GM18511 (cell line): ENCODE measurements at regions not wholly inside any gene's neighbourhood (a gene's known extent, or its start where the extent isn't known, plus 50 kb on each side); places are given as distances from the start of the nearest gene placed in this dataset.

ENCODE experiments used
- ATAC-seq: cut with Tn5 transposase; IDR thresholded peaks from one replicate; pipeline ENCODE4 v1.9.1; 2021; ENCODE audit warnings: mild to moderate bottlenecking, moderate library complexity; ENCODE audit not compliant: unreplicated experiment

DNA sequence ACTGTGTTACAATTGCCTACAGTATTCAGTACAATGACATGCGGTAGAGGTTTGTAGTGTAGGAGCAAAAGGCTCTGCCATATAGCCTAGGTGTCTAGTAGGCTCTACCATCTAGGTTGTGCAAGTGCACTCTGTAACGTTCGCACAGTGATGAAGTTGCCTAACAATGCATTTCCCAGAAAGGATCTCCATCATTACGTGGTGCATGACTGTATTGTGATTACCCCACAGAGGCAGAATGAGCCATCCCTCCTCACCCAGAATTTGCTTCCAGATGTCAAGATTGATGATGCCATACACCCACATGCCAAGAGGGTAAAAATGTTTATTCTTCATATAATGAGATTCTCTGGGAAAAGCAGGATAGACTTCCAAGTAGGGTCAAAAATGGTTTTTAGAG lies 199.3 kb upstream of the CTTNBP2NL start:
- ATAC-seq = no peak

DNA sequence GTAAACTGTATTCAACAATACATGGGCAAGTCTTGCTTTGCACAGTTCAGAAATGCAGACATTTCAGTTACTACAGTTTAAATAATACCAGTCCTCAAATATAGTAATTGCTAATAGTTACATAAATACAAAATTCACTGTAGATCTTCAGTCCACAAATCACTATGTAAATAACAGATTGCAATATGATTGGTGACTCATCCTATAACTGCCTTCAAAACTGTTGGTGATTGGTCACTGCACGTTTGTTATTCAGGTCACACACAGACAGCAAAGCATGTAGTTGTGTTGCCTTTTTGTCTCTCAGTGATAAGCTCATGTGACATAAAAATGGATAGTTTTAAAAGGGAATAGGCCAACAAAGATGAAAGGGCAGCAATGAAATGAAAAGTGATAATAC lies 186.5 kb upstream of the CTTNBP2NL start:
- ATAC-seq = no peak

DNA sequence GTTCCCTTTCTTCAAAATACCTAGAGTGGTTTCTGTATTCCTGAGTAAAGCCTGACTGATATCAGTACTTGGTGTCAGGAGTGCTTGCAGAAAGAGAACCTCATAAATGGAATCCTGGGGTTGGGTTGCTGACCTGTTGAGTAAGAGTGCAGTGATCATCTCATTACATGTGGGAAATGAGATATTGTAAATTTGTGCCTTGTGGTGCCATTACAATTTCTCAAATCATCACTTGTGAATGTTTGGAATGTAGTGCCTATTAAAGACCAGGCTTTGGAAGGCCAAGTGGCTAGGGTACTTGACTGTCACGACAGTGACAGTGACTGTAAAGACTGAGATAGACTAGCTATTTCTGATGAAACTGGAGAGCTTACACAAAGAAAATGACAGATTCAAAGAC lies 176.7 kb upstream of the CTTNBP2NL start:
- no peak for ATAC-seq

DNA sequence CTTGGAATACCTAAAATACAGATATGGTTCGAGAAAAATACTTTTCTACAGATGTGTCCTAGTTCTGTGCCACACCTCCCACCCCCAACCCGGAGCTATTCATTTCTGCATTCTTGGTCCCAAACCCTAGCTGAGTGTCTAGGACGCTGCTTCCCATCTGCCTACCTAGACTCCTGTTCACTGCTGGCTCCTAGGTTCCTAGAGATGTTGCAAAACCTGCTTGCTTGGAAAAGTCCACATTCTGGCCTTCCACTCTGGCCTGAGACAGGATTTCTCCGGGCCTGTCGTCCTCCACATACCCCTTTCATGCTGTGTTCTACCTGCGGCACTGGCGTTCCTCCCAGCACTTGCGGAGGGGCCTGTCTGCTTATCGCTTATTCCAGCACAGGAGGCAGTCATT lies 165.8 kb upstream of the CTTNBP2NL start:
- no peak for ATAC-seq

DNA sequence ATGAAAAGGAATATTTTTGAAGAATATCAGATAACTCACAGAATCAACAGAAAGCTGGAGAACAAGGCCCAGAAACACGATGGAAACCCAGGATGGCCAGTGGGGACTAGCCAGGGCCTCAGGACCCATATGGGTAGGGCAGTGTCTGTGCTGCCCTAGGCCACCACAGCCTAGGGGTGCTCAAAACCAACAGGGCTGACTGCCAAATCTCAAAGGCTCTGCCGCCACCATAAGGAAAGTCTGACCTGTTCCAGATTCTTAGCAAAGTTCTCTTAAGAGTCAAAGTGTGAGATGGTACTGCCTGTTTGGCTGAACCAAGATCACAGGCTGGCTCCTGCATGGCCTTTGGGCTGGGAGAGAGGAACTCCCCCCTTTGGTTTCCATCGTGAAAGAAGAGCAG lies 164.7 kb upstream of the CTTNBP2NL start:
- ATAC-seq = no peak

DNA sequence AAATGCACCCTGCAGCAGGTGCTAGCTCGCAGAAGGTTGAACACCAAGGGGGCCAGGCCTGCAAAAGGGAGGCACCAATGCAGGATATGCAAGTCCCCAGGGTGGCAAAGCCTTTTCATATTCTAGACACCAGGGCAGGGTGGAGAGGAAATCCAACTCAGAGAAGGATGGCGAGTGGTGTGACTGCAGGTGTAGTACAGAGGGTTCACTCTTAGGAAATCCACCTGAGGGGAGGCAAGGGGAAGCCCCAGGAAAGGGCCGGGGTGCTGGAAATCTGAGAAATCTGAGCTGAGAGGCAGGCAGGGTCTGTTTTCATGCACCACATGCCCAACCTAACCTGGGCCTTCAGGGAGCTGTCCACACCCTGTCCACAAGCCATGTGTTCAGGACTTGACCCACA lies 163.2 kb upstream of the CTTNBP2NL start:
- ATAC-seq = no peak

DNA sequence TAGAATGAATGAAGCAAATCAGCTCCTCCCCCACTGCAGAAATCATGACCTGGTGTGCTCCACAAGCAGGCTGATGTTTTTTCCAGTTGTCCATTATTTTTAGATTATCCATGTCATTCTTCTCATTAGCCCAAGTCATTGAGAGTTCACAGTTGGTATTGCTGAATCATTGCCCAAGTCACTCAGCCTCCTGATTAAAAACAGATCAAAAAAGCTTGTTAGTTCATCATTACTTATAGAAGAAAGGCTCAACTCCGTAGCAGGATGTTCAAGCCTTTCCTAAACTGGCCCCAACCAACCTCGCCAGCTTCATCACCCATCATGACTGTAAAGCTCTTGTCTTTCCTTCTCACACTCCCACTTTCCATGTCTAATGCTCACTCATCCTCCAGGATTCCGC lies 161.3 kb upstream of the CTTNBP2NL start:
- no peak for ATAC-seq

DNA sequence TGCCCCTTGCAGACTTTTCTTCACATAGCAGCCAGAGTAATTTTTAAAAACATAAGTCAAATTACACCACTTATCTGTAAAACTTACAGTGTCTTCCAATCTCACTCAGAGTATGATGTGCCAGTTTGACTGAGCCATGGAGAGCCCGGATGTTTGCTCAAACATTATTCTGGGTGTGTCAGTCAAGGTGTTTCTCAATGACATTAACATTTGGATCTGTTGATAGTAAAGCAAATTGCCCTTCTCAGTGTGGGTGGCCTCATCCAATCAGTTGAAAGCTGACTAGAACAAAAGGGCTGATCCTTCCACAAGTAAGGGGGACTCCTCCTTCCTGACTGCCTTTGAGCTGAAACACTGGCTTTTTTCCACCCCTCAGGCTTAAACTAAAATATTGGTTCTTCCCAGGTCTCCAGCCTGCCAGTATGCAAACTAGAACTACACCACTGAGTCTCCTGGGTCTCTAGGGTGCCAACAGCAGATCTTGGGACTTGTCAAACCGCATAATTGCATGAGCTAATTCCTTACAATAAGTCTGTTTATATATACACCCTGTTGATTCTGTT lies 157.9 kb upstream of the CTTNBP2NL start:
- no peak for ATAC-seq

DNA sequence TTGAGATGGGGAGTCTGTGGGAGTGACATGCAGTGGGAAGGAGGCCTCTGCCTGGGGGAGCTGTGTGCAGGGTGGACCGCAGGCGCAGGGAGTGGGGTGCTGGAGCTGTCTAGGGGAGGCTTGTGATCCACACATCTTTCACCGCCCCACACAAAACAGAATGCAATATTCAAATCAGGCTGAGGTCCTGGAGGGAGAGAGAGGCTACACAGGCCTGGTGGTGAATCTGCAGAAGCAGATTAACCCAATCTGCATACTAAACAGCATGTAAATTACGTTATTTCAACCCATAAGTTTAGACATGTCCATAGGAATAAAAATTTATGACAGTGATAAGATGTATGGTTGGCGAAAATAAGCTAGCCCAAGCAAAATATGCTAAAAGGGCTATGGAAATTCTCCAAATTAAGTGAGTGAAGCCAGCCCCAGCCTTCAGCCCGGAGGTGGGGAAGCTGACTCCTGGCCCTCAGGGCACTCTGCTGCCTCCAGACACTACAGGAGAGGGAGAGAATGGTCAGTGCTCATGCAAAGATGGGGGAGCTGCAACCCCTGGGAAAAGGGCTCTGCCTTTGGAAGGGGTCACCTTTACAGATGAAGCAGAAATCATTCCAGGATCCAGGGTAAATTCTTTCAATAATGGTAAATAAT lies 156.2 kb upstream of the CTTNBP2NL start:
- ATAC-seq = no peak

DNA sequence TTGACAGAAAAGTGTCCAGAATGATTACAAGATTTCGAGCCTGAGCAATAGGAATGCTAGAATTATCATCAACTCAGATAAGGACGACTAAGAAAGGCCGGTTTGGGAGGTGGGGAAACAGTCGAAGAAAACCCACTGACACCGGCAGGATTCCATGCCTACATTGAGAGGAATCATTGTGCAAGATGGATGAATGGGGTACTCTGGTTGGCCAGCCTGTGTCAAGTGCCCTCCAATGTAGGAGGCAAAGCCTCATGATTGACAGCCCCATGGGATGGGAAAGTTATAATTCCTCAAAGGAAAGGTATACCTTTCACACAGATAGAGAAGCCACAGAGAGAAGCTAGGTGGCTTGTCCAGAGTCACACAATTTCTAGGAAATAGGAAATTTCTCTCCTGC lies 153.5 kb upstream of the CTTNBP2NL start:
- ATAC-seq = no peak

DNA sequence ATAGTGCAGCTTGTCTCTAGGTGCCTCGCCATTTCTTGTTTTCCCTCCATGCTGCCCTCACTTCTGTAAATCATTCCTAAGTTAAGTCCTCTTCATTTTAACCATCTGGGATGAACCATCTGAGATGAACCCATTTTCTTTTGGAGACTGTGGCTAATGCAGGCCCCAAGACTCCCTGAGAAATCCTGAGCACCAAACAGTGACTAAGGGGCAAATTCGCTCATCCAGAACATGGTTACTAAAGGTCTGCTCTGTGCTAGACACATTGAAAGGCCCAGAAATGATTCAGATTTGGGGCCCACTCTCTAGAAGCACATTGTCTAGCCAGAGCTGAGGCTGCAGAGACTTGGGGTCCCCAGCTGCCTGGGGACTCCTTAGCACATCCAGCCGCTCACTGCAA lies 151.9 kb upstream of the CTTNBP2NL start:
- no peak for ATAC-seq

DNA sequence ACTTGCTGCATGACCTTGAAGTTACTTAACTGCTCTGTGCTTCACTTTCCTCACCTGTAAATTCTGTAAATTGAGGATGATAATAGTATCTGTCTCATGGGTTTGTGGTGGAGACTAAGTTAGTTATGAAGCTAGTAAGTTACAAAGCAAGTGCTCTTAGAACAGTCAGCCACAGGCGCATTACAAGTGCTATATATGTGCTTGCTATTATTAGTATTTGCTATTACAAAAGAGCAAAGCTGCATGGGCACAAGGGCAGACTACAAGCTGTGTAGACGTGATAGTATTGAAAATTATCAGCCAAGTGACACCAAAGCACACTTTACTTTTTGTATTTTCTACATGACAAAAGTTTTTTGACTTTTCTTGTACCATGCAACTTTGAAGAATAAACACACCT lies 150.9 kb upstream of the CTTNBP2NL start:
- ATAC-seq = no peak

DNA sequence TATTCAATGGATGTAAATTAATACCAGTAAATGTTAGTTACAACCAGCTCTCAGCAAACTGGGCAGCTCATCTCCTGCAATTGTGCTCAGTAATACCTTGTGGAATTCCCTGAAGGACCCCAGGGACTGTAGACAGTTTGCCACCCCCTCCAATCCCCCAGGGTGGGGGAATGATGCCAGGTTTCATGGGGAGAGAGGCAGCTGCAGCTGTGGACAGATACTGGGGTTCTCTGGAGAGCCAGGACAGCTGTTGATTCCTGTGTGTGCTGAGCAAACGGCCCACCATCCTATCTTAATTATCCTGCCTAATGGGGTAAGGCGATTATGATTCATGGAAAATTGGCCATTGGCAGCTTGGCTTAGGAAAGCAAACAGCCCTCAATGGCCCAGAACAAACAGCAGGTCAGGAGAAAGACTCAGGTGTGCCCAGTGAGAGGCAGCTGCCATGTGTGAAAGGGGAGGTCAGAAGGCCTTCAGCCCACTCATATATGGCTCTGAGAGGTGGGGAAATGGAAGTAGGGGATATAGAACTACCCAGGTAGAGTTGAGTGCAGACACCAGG lies 148.9 kb upstream of the CTTNBP2NL start:
- ATAC-seq = no peak

DNA sequence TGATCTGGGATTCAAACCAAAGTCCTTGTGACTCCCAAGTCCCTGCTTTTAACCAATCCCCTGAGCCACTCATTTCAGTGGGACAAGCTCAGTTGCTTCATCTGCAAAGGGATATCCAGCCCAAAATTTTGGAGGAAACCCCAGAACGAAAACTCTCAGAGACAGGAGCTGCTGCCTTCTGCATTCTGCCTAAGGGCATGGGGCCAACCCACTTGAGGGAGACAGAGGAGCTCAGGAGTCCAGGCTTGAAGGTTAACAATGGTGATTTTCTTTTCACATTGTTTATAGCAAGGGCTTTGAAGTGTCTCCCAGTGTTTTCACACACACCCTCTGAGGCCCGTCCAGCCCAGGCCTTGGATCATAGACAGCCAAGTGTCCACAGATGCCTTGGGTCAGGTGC lies 148.1 kb upstream of the CTTNBP2NL start:
- no peak for ATAC-seq

DNA sequence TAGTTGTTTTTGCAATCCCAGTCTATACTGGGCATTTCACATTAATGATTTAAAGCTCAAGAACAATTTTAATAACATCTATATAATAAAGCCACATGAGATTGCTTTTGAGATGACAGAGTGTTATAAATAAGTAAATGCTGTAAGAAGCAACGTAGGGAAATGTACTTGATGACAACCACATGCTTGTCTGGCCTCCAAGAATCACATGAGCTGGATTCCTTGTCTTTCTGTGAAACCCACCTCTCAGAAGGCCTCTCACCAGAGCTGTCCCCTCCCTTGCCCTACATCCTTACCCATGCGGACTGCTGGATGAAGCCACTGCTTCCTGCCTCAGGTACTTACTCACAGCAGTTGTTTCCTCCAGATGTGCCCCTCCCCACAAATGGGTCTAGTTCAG lies 145.1 kb upstream of the CTTNBP2NL start:
- ATAC-seq = no peak

DNA sequence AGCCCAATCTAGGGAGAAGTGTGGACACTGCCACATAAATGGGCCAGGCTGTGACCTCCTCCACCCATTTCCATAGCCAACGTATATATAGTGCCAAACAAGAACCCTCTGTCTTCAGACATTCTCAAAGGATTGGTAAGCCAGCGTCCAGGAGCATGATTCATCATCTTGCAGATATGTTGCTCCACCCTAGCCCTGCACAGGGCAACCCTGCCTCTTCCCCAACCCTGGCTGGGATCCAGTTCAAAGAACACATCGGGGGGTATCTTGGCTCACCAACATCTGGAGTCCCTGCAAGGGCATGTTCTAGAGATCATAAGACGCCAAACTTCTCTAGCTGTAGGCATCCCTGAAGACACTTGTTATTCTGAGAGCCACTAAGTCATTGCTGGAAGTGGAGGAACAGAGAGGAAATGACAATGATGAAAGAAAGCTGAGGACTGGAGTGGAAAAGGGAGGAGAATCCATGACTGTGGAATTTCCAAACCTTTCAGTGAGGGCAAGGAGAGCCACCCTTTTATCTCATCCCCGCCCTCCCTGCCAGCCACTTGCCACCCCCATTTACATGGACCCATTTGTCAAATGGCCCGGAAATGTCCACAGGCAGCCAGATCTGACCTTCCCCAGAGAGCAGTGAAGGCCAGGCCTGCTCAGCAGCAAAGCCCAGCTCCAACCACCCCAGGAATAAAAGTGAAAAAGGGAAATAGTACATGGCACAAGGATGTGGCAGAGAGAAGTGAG lies 144.1 kb upstream of the CTTNBP2NL start:
- ATAC-seq = no peak

DNA sequence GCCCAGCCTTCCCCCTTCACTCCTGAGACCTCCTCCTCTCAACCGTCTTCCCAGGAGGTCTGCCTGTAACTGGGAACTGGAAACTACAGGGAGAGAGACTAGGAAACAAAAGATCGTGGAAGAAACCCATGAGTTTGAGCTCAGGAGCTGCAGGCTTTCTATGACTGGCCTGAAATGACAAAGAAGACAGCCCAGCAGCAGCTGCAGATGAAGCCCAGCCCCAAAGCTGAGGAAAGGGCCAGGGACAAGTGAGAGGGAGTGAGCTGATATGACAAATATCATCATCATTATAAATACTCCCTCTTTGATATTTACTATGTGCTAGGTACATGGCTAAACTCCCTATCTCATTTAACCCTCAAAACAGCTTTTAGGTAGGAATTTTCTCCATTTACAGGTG lies 142.6 kb upstream of the CTTNBP2NL start:
- ATAC-seq = no peak

DNA sequence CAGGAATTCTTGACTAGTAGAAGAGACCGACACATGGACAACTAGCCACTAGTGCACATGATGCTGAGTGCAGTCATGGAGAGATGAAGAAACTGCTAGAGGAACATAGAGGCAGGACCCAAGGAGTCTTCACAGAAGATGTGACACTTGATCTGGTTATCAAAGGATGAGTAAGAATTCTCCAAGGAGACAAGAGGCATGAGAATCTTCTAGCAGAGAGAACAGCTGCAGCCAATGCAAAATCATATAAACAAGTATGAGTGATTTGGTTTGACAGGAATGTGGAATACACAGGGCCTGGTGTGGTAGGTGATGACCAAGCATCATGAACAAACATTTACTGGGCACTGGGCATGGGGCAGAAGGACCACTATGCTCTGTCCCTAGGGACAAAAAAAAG lies 140.9 kb upstream of the CTTNBP2NL start:
- ATAC-seq = no peak

DNA sequence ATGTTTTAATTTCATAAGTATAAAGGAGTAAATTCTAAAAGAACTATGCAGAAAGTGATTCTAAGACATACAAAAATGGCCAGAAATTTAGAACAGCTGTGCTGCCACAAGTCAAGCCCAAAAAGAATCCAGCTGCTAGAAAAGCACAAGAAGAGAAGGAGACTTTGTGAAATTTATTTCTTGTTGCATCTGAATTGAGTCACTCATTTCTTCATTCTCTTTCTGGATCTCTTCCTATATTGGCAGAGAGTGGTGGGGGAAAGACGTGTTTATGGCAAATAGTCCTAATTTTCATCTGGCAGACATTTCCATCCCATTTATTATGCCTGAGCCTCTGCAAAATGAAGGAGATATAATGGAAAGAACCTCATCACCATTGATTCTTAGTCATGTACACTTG lies 139.6 kb upstream of the CTTNBP2NL start:
- no peak for ATAC-seq

DNA sequence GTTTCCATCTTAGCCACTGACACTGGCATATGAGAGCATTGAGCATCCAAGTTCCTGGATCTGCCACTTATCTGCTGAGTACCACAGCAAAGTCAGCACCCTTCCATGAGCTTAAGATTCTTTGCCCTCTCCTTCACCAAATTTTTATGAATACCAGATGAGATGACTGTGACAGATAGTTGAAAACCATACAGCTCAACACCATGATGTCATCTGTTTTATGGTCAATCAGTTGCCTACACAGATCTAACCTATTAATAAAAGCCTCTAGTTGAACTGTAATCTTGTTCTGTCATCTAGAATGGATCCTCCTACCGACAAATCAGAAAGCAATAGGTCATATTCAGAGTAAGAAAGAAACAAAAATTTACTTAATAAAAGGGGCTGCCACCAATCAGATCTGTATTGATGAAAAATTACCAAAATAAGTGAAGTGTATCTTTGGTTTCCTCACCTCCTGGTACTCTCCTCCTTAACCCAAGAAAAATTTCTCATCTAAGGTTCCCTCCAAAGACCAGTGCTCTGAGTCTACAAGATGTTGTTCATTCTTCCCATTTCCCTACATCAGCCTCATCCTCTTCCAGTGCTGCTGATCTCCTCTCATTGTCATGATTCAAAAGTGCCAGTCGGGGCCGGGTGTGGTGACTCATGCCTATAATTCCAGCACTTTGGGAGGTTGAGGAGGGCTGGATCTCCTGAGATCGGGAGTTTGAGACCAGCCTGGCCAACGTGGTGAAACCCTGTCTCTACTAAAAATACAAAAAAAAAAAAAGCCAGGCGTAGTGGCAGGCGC lies 138.8 kb upstream of the CTTNBP2NL start:
- no peak for ATAC-seq

DNA sequence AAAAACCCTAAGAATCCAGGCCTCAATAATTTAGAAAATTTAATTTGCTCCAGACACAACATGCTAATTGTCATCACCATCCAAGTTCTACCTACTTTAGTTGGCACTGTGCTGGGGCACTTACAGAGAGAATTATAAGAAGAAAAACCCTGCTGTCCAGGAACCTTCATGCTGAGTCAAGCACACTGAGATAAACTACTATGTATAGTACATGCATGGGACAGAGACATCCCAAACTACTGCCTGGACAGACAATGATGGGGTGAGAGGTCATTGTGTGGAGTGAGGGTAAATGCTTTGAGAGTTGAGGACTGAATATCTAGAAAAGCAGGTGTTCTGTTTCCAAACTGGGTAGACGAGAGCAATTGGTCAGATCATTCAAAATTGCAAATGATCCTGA lies 135.3 kb upstream of the CTTNBP2NL start:
- no peak for ATAC-seq
